ENCODE measurements at regions not wholly inside any gene's neighbourhood (a gene's known extent, or its start where the extent isn't known, plus 50 kb on each side); places are given as distances from the start of the nearest gene placed in this dataset.
"Not testable (repeated sequence)": the region's sequence is repeated elsewhere in the genome, so short reads cannot be mapped to it uniquely, and the experiment has no call there.

GRCh38 chr13:50521006-50521830 is 322.3 kb downstream of the DLEU7 start:
- DNase-seq (ENCODE audit: low read depth in 4 of 4, low spot score in 1 of 4) = no peak

GRCh38 chr13:50521831-50522149 is 321.7 kb downstream of the DLEU7 start:
- DNase-seq (ENCODE audit: low read depth in 4 of 4, low spot score in 1 of 4) = no peak

- DNase-seq (ENCODE audit: low read depth in 4 of 4, low spot score in 1 of 4) = no peak
These were observed 321.0 kb downstream of the DLEU7 start for GRCh38 chr13:50522506-50522905.

- no peak for DNase-seq (ENCODE audit: low read depth in 4 of 4, low spot score in 1 of 4)
These were observed 320.2 kb downstream of the DLEU7 start for GRCh38 chr13:50523307-50523706.

GRCh38 chr13:50524560-50524959 is 318.9 kb downstream of the DLEU7 start:
- DNase-seq (ENCODE audit: low read depth in 4 of 4, low spot score in 1 of 4) = no peak

GRCh38 chr13:50526661-50527071 is 316.8 kb downstream of the DLEU7 start:
- DNase-seq (ENCODE audit: low read depth in 4 of 4, low spot score in 1 of 4) = no peak

GRCh38 chr13:50527188-50527587 is 316.3 kb downstream of the DLEU7 start:
- no peak for DNase-seq (ENCODE audit: low read depth in 4 of 4, low spot score in 1 of 4)

GRCh38 chr13:50527612-50528509 is 315.6 kb downstream of the DLEU7 start:
- DNase-seq (ENCODE audit: low read depth in 4 of 4, low spot score in 1 of 4) = no peak

- DNase-seq (ENCODE audit: low read depth in 4 of 4, low spot score in 1 of 4) = no peak
These were observed 314.2 kb downstream of the DLEU7 start for GRCh38 chr13:50529154-50529882.

GRCh38 chr13:50531917-50532899 is 311.3 kb downstream of the DLEU7 start:
- DNase-seq (ENCODE audit: low read depth in 4 of 4, low spot score in 1 of 4) = no peak

- DNase-seq (ENCODE audit: low read depth in 4 of 4, low spot score in 1 of 4) = no peak
These were observed 308.4 kb downstream of the DLEU7 start for GRCh38 chr13:50535050-50535449.

GRCh38 chr13:50537029-50537428 is 306.5 kb downstream of the DLEU7 start:
- no peak for DNase-seq (ENCODE audit: low read depth in 4 of 4, low spot score in 1 of 4)

- DNase-seq (ENCODE audit: low read depth in 4 of 4, low spot score in 1 of 4) = no peak
These were observed 303.5 kb downstream of the DLEU7 start for GRCh38 chr13:50539791-50540530.

- no peak for DNase-seq (ENCODE audit: low read depth in 4 of 4, low spot score in 1 of 4)
These were observed 300.4 kb downstream of the DLEU7 start for GRCh38 chr13:50543141-50543540.

GRCh38 chr13:50543782-50544181 is 299.7 kb downstream of the DLEU7 start:
- DNase-seq (ENCODE audit: low read depth in 4 of 4, low spot score in 1 of 4) = no peak

GRCh38 chr13:50544211-50544610 is 299.3 kb downstream of the DLEU7 start:
- no peak for DNase-seq (ENCODE audit: low read depth in 4 of 4, low spot score in 1 of 4)

- not testable (repeated sequence) for DNase-seq (ENCODE audit: low read depth in 4 of 4, low spot score in 1 of 4)
These were observed 296.3 kb downstream of the DLEU7 start for GRCh38 chr13:50547175-50547574.

- no peak for DNase-seq (ENCODE audit: low read depth in 4 of 4, low spot score in 1 of 4)
These were observed 294.9 kb downstream of the DLEU7 start for GRCh38 chr13:50548586-50548985.

GRCh38 chr13:50549221-50549942 is 294.1 kb downstream of the DLEU7 start:
- DNase-seq (ENCODE audit: low read depth in 4 of 4, low spot score in 1 of 4) = no peak
